GM12874 (cell line): ENCODE measurements at regions not wholly inside any gene's neighbourhood (a gene's known extent, or its start where the extent isn't known, plus 50 kb on each side); places are given as distances from the start of the nearest gene placed in this dataset.

ENCODE experiments used
- TF ChIP-seq, protein P1 (sequence below): IDR thresholded peaks from 2 replicates; pipeline ENCODE4 v1.5.1; 2011; ENCODE audit warnings: low read depth, mild to moderate bottlenecking, control low read depth, low read length, moderate library complexity; ENCODE audit not compliant: insufficient read depth

DNA sequence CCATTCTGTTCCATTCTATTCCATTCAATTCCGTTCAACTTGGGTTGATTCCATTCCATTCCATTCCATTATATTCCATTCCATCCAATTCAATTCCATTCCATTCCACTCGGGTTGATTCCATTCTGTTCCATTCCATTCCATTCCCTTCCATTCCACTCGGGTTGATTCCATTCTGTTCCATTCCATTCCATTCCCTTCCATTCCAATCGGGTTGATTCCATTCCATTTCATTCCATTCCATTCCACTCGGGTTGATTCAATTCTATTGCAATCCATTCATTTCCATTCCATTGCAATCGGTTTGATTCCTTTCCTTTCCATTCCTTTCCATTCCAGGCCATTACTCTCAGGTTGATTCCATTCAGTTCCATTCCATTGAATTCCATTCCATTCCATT lies 1138.4 kb downstream of the RPIA start:
- TF ChIP-seq, protein P1, sequence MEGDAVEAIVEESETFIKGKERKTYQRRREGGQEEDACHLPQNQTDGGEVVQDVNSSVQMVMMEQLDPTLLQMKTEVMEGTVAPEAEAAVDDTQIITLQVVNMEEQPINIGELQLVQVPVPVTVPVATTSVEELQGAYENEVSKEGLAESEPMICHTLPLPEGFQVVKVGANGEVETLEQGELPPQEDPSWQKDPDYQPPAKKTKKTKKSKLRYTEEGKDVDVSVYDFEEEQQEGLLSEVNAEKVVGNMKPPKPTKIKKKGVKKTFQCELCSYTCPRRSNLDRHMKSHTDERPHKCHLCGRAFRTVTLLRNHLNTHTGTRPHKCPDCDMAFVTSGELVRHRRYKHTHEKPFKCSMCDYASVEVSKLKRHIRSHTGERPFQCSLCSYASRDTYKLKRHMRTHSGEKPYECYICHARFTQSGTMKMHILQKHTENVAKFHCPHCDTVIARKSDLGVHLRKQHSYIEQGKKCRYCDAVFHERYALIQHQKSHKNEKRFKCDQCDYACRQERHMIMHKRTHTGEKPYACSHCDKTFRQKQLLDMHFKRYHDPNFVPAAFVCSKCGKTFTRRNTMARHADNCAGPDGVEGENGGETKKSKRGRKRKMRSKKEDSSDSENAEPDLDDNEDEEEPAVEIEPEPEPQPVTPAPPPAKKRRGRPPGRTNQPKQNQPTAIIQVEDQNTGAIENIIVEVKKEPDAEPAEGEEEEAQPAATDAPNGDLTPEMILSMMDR, result no peak

GRCh38 chr2:89831641-89832498 lies 1140.4 kb downstream of the RPIA start:
- TF ChIP-seq, protein P1, result no peak

DNA sequence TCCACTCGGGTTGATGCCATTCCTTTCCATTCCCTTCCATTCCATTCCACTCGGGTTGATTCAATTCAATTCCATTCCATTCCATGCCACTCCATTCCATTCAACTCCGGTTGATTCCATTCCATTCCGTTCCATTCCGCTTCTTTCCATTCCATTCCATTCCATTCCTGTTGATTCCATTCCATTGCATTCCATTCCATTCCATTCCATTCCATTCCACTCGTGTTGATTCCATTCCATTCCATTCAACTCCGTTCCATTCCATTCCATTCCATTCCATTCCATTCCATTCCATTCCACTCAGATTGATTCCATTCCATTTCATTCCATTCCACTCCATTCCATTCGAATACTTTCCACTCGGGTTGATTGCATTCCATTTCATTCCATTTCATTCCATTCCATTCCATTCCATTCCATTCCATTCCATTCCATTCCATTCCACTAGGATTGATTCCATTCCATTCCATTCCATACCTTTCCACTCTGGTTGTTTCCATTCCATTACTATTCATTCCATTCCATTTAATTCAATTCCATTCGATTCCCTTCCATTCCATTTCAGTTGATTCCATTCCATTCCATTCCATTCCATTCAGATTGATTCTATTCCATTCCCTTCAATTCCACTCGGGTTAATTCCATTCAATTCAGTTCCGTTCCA lies 1141.8 kb downstream of the RPIA start:
- TF ChIP-seq, protein P1, result no peak

GRCh38 chr2:89833780-89834117 lies 1142.3 kb downstream of the RPIA start:
- TF ChIP-seq, protein P1, result no peak

DNA sequence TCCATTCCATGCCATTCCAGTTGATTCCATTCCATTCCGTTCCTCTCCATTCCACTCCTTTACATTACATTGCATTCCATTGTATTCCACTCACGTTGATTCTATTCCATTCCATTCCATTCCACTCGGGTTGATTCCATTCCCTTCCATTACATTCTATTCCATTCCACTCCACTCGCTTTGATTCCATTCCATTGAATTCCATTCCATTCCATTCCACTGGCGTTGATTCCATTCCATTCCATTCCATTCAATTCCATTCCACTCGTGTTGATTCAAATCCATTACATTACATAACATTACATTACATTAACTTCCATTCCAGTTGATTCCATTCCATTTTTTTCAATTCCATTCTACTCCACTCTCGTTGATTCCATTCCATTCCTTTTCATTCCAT lies 1142.8 kb downstream of the RPIA start:
- TF ChIP-seq, protein P1, result no peak

DNA sequence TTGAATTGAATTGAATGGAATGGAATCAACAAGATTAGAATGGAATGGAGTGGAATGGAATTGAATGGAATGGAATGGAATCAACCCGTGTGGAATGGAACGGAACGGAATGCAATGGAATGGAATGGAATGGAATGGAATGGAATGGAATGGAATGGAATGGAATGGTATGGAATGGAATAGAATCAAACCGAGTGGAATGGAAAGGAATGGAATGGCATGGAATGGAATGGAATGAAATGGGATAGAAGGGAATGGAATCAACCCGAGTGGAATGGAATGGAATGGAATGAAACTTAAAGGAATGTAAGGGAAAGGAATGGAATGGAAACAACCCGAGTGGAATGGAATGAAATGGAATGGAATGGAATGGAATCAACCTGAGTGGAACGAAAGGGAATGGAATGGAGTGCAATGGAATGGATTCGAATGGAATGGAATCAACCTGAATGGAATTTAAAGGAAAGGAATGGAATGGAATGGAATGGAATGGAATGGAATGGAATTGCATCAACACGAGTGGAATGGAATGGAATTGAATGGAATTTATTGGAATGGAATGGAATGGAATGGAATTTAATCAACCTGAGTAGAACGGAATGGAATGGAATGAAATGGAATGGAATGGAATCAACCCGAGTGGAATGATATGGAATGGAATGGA lies 1146.6 kb downstream of the RPIA start:
- TF ChIP-seq, protein P1, result no peak

- TF ChIP-seq, protein P1, result no peak
Observed at GRCh38 chr2:89841476-89841840, 1150.0 kb downstream of the RPIA start.
